SK-N-SH treated with all-trans-retinoic acid at 6 μM for 48 hours (cell line): ENCODE measurements at regions not wholly inside any gene's neighbourhood (a gene's known extent, or its start where the extent isn't known, plus 50 kb on each side); places are given as distances from the start of the nearest gene placed in this dataset.

Experiments
- ATAC-seq: fragments of 200-7000 bp; cut with Tn5 transposase; 3 replicates; pipeline ENCODE4 v1.9.1; 2020; ENCODE audit warnings: mild to moderate bottlenecking, moderate library complexity
- ARNTL ChIP-seq: fragments of 450-650 bp; formaldehyde crosslinking; IDR thresholded peaks from 2 replicates; pipeline ENCODE4 v1.5.0; 2020; ENCODE audit warnings: low read depth, mild to moderate bottlenecking, moderate library complexity, borderline replicate concordance
- BACH2 ChIP-seq: fragments of 250-450 bp; sonication (Bioruptor Pico); IDR thresholded peaks from 2 replicates; pipeline ENCODE4 v1.9.0; 2021; ENCODE audit warnings: mild to moderate bottlenecking, borderline replicate concordance
- CSDC2 ChIP-seq: fragments of 250-450 bp; sonication (Bioruptor Pico); IDR thresholded peaks from 2 replicates; pipeline ENCODE4 v1.5.0; 2020; ENCODE audit warnings: mild to moderate bottlenecking, moderate library complexity
- CSRNP3 ChIP-seq: fragments of 250-450 bp; sonication (Bioruptor Pico); IDR thresholded peaks from 2 replicates; pipeline ENCODE4 v1.5.1; 2021; ENCODE audit warnings: mild to moderate bottlenecking, moderate library complexity
- ESRRG ChIP-seq: fragments of 250-450 bp; sonication (Bioruptor Pico); IDR thresholded peaks from 2 replicates; pipeline ENCODE4 v1.6.1; 2021; ENCODE audit warnings: mild to moderate bottlenecking
- GLIS3 ChIP-seq: fragments of 250-450 bp; sonication (Bioruptor Pico); IDR thresholded peaks from 2 replicates; pipeline ENCODE4 v1.5.0; 2020; ENCODE audit warnings: mild to moderate bottlenecking, moderate library complexity
- ISL1 ChIP-seq: fragments of 250-450 bp; sonication (Bioruptor Pico); IDR thresholded peaks from 2 replicates; pipeline ENCODE4 v2.1.2; 2022; ENCODE audit warnings: mild to moderate bottlenecking, moderate library complexity
- OSR1 ChIP-seq: fragments of 250-450 bp; sonication (Bioruptor Pico); IDR thresholded peaks from 2 replicates; pipeline ENCODE4 v1.8.0; 2022; ENCODE audit warnings: moderate library complexity, mild to moderate bottlenecking, inconsistent platforms
- PATZ1 ChIP-seq: fragments of 250-450 bp; sonication (Bioruptor Pico); IDR thresholded peaks from 2 replicates; pipeline ENCODE4 v1.8.0; 2020; ENCODE audit warnings: mild to moderate bottlenecking, moderate library complexity, borderline replicate concordance
- POU6F1 ChIP-seq: fragments of 250-450 bp; sonication (Bioruptor Pico); IDR thresholded peaks from 2 replicates; pipeline ENCODE4 v1.8.0; 2021; ENCODE audit warnings: low read depth, mild to moderate bottlenecking, moderate library complexity, borderline replicate concordance
- PPARA ChIP-seq: fragments of 250-450 bp; sonication (Bioruptor Pico); IDR thresholded peaks from 2 replicates; pipeline ENCODE4 v1.5.0; 2020; ENCODE audit warnings: mild to moderate bottlenecking, borderline replicate concordance
- RARB ChIP-seq: fragments of 250-450 bp; sonication (Bioruptor Pico); IDR thresholded peaks from 2 replicates; pipeline ENCODE4 v1.8.0; 2021; ENCODE audit warnings: mild to moderate bottlenecking, moderate library complexity
- SNAI2 ChIP-seq: fragments of 250-450 bp; sonication (Bioruptor Pico); IDR thresholded peaks from 2 replicates; pipeline ENCODE4 v1.5.0; 2020; ENCODE audit warnings: mild to moderate bottlenecking, moderate library complexity
- TCF4 ChIP-seq: fragments of 250-450 bp; sonication (Bioruptor Pico); IDR thresholded peaks from 2 replicates; pipeline ENCODE4 v1.8.0; 2021; ENCODE audit warnings: mild to moderate bottlenecking, moderate library complexity, borderline replicate concordance
- TOX ChIP-seq: fragments of 250-450 bp; sonication (Bioruptor Pico); IDR thresholded peaks from 2 replicates; pipeline ENCODE4 v1.8.0; 2021; ENCODE audit warnings: mild to moderate bottlenecking, moderate library complexity, borderline replicate concordance
- TSHZ2 ChIP-seq: fragments of 250-450 bp; sonication (Bioruptor Pico); IDR thresholded peaks from 2 replicates; pipeline ENCODE4 v1.5.0; 2020; ENCODE audit warnings: mild to moderate bottlenecking, moderate library complexity
- ZC3H10 ChIP-seq: fragments of 250-450 bp; sonication (Bioruptor Pico); IDR thresholded peaks from 2 replicates; pipeline ENCODE4 v1.5.1; 2021; ENCODE audit warnings: mild to moderate bottlenecking, moderate library complexity
- ZFP3 ChIP-seq: fragments of 250-450 bp; sonication (Bioruptor Pico); IDR thresholded peaks from 2 replicates; pipeline ENCODE4 v1.5.0; 2020; ENCODE audit warnings: mild to moderate bottlenecking, moderate library complexity
- ZFP30 ChIP-seq: fragments of 450-650 bp; formaldehyde crosslinking; IDR thresholded peaks from 2 replicates; pipeline ENCODE4 v1.5.0; 2022; ENCODE audit warnings: mild to moderate bottlenecking, moderate library complexity
- ZNF565 ChIP-seq: fragments of 450-650 bp; formaldehyde crosslinking; conservative IDR thresholded peaks from 2 replicates; pipeline ENCODE4 v1.5.0; 2020; ENCODE audit warnings: low read depth, mild to moderate bottlenecking, moderate library complexity
- ZNF70 ChIP-seq: fragments of 450-650 bp; formaldehyde crosslinking; IDR thresholded peaks from 2 replicates; pipeline ENCODE4 v1.5.0; 2020; ENCODE audit warnings: mild to moderate bottlenecking, moderate library complexity
- ZNF8 ChIP-seq: fragments of 450-650 bp; formaldehyde crosslinking; IDR thresholded peaks from 2 replicates; pipeline ENCODE4 v1.5.0; 2020; ENCODE audit warnings: mild to moderate bottlenecking, moderate library complexity
- TF ChIP-seq, protein P1 (sequence below): fragments of 250-450 bp; sonication (Bioruptor Pico); IDR thresholded peaks from 2 replicates; pipeline ENCODE4 v1.5.1; 2020; ENCODE audit warnings: low read depth, mild to moderate bottlenecking, moderate library complexity

DNA sequence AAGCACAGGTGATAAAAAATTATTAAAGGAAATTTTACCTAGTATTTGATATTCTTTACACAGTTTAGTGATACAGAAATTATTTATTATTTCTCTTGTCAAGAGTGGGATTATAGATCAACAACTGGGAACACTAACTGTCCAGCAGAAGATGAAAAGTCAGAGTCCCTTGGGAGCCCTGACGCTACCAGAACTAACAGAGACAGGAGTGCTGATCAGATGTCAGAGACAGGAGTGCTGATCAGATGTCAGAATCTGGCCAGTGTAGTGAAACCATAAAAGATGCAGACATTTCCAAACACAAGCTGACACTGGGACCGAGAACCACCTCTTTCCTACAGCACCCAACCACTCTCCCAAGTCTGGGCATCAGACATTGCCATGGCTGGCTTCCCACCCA lies 828.2 kb downstream of the TNS3 start (continued):
- TF ChIP-seq CSRNP3 (CRISPR knock-in tag), result no peak
- TF ChIP-seq PPARA (CRISPR knock-in tag), result no peak
- TF ChIP-seq, all 23 proteins: peak for 0

DNA sequence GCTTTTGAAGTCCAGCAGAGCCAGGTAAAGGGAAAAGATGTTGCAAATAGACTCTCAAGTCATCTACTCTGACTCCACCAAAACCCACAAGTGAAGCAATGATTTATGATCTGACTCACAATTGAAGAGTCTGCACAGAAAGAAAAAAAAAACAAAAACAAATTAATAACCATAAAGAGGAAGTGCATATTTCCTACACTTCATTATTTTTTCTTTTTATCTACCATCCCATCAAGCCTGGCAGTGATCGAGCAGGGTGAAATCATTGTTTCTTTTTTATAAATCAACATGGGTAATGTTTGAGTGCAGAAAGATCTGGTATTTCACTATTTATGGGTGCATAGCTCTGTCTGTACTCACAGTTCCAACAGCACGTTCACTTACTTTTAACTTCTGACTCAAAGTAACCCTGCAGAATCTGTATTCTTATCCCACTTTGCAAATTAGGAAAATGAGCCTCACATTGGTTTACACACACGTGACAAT lies 829.0 kb downstream of the TNS3 start:
- peak; percentile 90 for ATAC-seq
- TF ChIP-seq GLIS3 (CRISPR knock-in tag) (no peak), TOX (CRISPR knock-in tag) (peak; percentile 94), CSRNP3 (CRISPR knock-in tag) (no peak), POU6F1 (peak; percentile 76; the same call in 1 of the 2 replicates), ZFP30 (CRISPR knock-in tag) (no peak), CSDC2 (CRISPR knock-in tag) (no peak), TCF4 (CRISPR knock-in tag) (no peak), PPARA (CRISPR knock-in tag) (no peak), ZFP3 (CRISPR knock-in tag) (no peak), SNAI2 (no peak), OSR1 (CRISPR knock-in tag) (no peak), BACH2 (CRISPR knock-in tag) (no peak), ZNF8 (CRISPR knock-in tag) (no peak), ARNTL (CRISPR knock-in tag) (no peak), ESRRG (CRISPR knock-in tag) (no peak), ISL1 (CRISPR knock-in tag) (peak; percentile 97), ZNF565 (CRISPR knock-in tag) (no peak), PATZ1 (peak; percentile 86; the same call in 1 of the 2 replicates), RARB (peak; percentile 75; the same call in 1 of the 2 replicates), ZC3H10 (peak; percentile 84), ZNF70 (CRISPR knock-in tag) (no peak), TSHZ2 (CRISPR knock-in tag) (no peak)
- TF ChIP-seq, protein P1, sequence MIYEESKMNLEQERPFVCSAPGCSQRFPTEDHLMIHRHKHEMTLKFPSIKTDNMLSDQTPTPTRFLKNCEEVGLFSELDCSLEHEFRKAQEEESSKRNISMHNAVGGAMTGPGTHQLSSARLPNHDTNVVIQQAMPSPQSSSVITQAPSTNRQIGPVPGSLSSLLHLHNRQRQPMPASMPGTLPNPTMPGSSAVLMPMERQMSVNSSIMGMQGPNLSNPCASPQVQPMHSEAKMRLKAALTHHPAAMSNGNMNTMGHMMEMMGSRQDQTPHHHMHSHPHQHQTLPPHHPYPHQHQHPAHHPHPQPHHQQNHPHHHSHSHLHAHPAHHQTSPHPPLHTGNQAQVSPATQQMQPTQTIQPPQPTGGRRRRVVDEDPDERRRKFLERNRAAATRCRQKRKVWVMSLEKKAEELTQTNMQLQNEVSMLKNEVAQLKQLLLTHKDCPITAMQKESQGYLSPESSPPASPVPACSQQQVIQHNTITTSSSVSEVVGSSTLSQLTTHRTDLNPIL, result peak; percentile 78; the same call in 1 of the 2 replicates

DNA sequence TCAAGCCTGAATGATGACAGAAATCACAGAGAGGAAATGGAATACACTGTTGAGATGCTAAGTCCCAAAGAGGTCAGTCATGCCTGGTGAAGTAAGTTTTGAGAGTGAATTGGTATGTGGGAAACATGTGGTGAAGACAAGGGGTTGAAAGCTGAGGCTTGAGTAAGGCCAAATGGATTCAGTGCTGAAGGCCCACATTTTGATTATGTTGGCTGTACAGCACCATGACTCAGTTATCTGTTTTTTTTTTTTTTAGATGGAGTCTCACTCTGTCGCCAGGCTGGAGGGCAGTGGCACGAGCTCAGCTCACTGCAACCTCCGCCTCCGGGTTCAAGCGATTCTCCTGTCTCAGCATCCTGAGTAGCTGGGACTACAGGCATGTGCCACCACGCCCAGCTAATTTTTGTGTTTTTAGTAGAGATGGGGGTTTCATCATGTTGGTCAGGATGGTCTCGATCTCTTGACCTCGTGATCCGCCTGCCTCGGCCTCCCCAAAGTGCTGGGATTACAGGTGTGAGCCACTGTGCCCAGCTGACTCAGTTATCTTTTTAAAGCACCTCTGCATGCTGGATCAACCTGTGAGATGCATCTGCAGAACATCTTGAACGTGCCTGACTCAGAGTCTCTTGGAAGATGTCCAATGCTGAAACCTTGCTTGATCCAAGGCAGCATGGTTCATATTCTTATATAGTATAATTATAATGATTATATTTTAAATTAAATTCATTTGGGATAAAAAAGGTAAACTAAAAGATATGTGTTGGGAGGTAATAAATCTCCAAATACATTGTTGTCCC lies 829.8 kb downstream of the TNS3 start:
- peak; percentile 51 for ATAC-seq
